IMR-90 (cell line): ENCODE measurements at regions not wholly inside any gene's neighbourhood (a gene's known extent, or its start where the extent isn't known, plus 50 kb on each side); places are given as distances from the start of the nearest gene placed in this dataset.

Experiments used
- ATAC-seq: fragments of 200-7000 bp; cut with Tn5 transposase; 2 replicates; pipeline ENCODE4 v1.9.1; 2020; ENCODE audit warnings: low read depth, mild to moderate bottlenecking, moderate library complexity
- BruUV-seq: library from RNA; stranded (reverse); fragments of 400-500 nt; replicated peaks from 2 replicates; lab custom pipeline; 2021; lab: Mats Ljungman, UMichigan
- CTCF ChIA-PET: fragments of 300-600 bp; formaldehyde crosslinking; extraction: SDS; loops from one replicate; lab custom pipeline; 2021; ENCODE audit warnings: antibody characterized with exemption; lab: Yijun Ruan, JAX
- POLR2A ChIA-PET: fragments of 300-600 bp; sonication (Branson Sonifier 250); formaldehyde crosslinking; loops from one replicate; lab custom pipeline; 2022; ENCODE audit warnings: antibody characterized with exemption; ENCODE audit not compliant: unreplicated experiment; lab: Charles Lee
- DNase-seq: peaks from one replicate; pipeline ENCODE4 v3.0.0; 2013
- H2AFZ ChIP-seq: replicated peaks from 2 replicates; pipeline ENCODE3; 2013; ENCODE audit warnings: low read length, mild to moderate bottlenecking; ENCODE audit not compliant: poor library complexity
- H2AK5ac ChIP-seq: 2 replicates; pipeline ENCODE4 v1.6.1; 2013; ENCODE audit warnings: low read depth, low read length, inconsistent platforms
- H2AK9ac ChIP-seq: replicated peaks from 2 replicates; pipeline ENCODE3; 2013; ENCODE audit warnings: mild to moderate bottlenecking, low read depth, low read length, moderate library complexity; ENCODE audit not compliant: poor library complexity
- H2BK120ac ChIP-seq: 2 replicates; pipeline ENCODE4 v1.6.1; 2013; ENCODE audit warnings: low read depth, low read length, inconsistent platforms
- H2BK15ac ChIP-seq: 3 replicates; pipeline ENCODE4 v1.6.1; 2013; ENCODE audit warnings: low read depth, low read length, inconsistent platforms
- H2BK20ac ChIP-seq: 2 replicates; pipeline ENCODE4 v1.6.1; 2013; ENCODE audit warnings: low read depth, mild to moderate bottlenecking, inconsistent platforms, low read length, moderate library complexity
- H2BK5ac ChIP-seq: 2 replicates; pipeline ENCODE4 v1.6.1; 2013; ENCODE audit warnings: mild to moderate bottlenecking, low read depth, low read length, inconsistent platforms; ENCODE audit not compliant: poor library complexity, severe bottlenecking
- H3K14ac ChIP-seq: replicated peaks from 2 replicates; pipeline ENCODE4 v1.6.1; 2013; ENCODE audit warnings: low read depth, low read length, inconsistent platforms
- H3K18ac ChIP-seq: 2 replicates; pipeline ENCODE4 v1.6.1; 2013; ENCODE audit warnings: low read depth, low read length, control low read depth
- H3K23ac ChIP-seq: 2 replicates; pipeline ENCODE4 v1.6.1; 2013; ENCODE audit warnings: low read depth, low read length, inconsistent platforms
- H3K27ac ChIP-seq: 2 replicates; pipeline ENCODE4 v1.5.1; 2013; ENCODE audit warnings: mild to moderate bottlenecking, control low read depth, low read length; ENCODE audit not compliant: insufficient read depth
- H3K27me3 ChIP-seq: 2 replicates; pipeline ENCODE4 v1.6.1; 2013; ENCODE audit warnings: low read length; ENCODE audit not compliant: control insufficient read depth, insufficient read depth
- H3K36me3 ChIP-seq: 2 replicates; pipeline ENCODE4 v1.6.1; 2013; ENCODE audit warnings: low read length, mixed read lengths; ENCODE audit not compliant: control insufficient read depth, insufficient read depth
- H3K4ac ChIP-seq: 2 replicates; pipeline ENCODE4 v1.6.1; 2013; ENCODE audit warnings: low read depth, low read length, inconsistent platforms
- H3K4me1 ChIP-seq: 2 replicates; pipeline ENCODE4 v1.6.1; 2013; ENCODE audit warnings: low read length, mixed read lengths; ENCODE audit not compliant: control insufficient read depth, insufficient read depth
- H3K4me2 ChIP-seq: 2 replicates; pipeline ENCODE4 v1.6.1; 2013; ENCODE audit warnings: low read depth, mild to moderate bottlenecking, control low read depth, low read length, moderate library complexity
- H3K4me3 ChIP-seq: 2 replicates; pipeline ENCODE4 v1.5.1; 2013; ENCODE audit warnings: low read depth, mild to moderate bottlenecking, control low read depth, low read length, moderate library complexity; ENCODE audit not compliant: insufficient read depth
- H3K56ac ChIP-seq: 2 replicates; pipeline ENCODE4 v1.6.1; 2013; ENCODE audit warnings: low read length, inconsistent platforms; ENCODE audit not compliant: insufficient read depth; ENCODE audit errors: extremely low read depth
- H3K79me1 ChIP-seq, 2 experiments: 2 replicates each; pipeline ENCODE4 v1.6.1; 2013; ENCODE audit warnings: low read length in 2 of 2, inconsistent platforms in 1 of 2, low read depth in 1 of 2
- H3K9ac ChIP-seq: 2 replicates; pipeline ENCODE4 v1.6.1; 2013; ENCODE audit warnings: low read depth, low read length, control low read depth
- H3K9me1 ChIP-seq: 2 replicates; pipeline ENCODE4 v1.6.1; 2013; ENCODE audit warnings: low read length, inconsistent platforms; ENCODE audit not compliant: insufficient read depth
- H3K9me3 ChIP-seq: 2 replicates; pipeline ENCODE4 v1.6.1; 2013; ENCODE audit warnings: low read length; ENCODE audit not compliant: control insufficient read depth, insufficient read depth
- H4K20me1 ChIP-seq: 2 replicates; pipeline ENCODE4 v1.6.1; 2013; ENCODE audit warnings: low read length, inconsistent platforms; ENCODE audit not compliant: insufficient read depth
- H4K5ac ChIP-seq: 2 replicates; pipeline ENCODE4 v1.6.1; 2013; ENCODE audit warnings: mild to moderate bottlenecking, low read depth, low read length, control low read depth
- H4K8ac ChIP-seq, 2 experiments: 2 replicates each; pipeline ENCODE4 v1.6.1; 2013; ENCODE audit warnings: low read depth in 2 of 2, low read length in 2 of 2, control low read depth in 1 of 2, inconsistent platforms in 1 of 2
- H4K91ac ChIP-seq: 2 replicates; pipeline ENCODE4 v1.6.1; 2013; ENCODE audit warnings: low read depth, low read length, inconsistent platforms; ENCODE audit not compliant: insufficient read depth
- BHLHE40 ChIP-seq: fragments of 150-350 bp; IDR thresholded peaks from 2 replicates; pipeline ENCODE4 v1.6.1; 2016; ENCODE audit warnings: mild to moderate bottlenecking, low read depth, low read length
- CEBPB ChIP-seq: IDR thresholded peaks from 2 replicates; pipeline ENCODE4 v1.6.1; 2012; ENCODE audit warnings: low read depth, low read length, improper control_type of control experiment
- CHD1 ChIP-seq: IDR thresholded peaks from 2 replicates; pipeline ENCODE4 v1.6.1; 2012; ENCODE audit warnings: low read depth, low read length, improper control_type of control experiment
- CTCF ChIP-seq: conservative IDR thresholded peaks from 2 replicates; pipeline ENCODE4 v1.5.1; 2012; ENCODE audit warnings: mild to moderate bottlenecking, low read depth, low read length, improper control_type of control experiment
- ELK1 ChIP-seq: fragments of 150-350 bp; IDR thresholded peaks from 2 replicates; pipeline ENCODE4 v1.6.1; 2016; ENCODE audit warnings: low read depth, mild to moderate bottlenecking, low read length, moderate library complexity, borderline replicate concordance
- FOS ChIP-seq: fragments of 150-350 bp; IDR thresholded peaks from 2 replicates; pipeline ENCODE4 v1.6.1; 2016; ENCODE audit warnings: low read depth, low read length
- MAFK ChIP-seq: IDR thresholded peaks from 2 replicates; pipeline ENCODE4 v1.6.1; 2012; ENCODE audit warnings: low read depth, low read length, improper control_type of control experiment
- MAZ ChIP-seq: IDR thresholded peaks from 2 replicates; pipeline ENCODE4 v1.6.1; 2012; ENCODE audit warnings: low read depth, mild to moderate bottlenecking, low read length, improper control_type of control experiment, moderate library complexity, borderline replicate concordance
- MXI1 ChIP-seq: IDR thresholded peaks from 2 replicates; pipeline ENCODE4 v1.6.1; 2012; ENCODE audit warnings: low read depth, mild to moderate bottlenecking, low read length, moderate library complexity, borderline replicate concordance
- NFE2L2 ChIP-seq: fragments of 150-350 bp; IDR thresholded peaks from 2 replicates; pipeline ENCODE4 v1.6.1; 2016; ENCODE audit warnings: low read depth, mild to moderate bottlenecking, low read length
- POLR2A ChIP-seq: IDR thresholded peaks from 2 replicates; pipeline ENCODE4 v1.6.1; 2012; ENCODE audit warnings: mild to moderate bottlenecking, low read depth, low read length
- RAD21 ChIP-seq: IDR thresholded peaks from 2 replicates; pipeline ENCODE4 v1.6.1; 2012; ENCODE audit warnings: low read length, improper control_type of control experiment
- RCOR1 ChIP-seq: IDR thresholded peaks from 2 replicates; pipeline ENCODE4 v1.6.1; 2012; ENCODE audit warnings: mild to moderate bottlenecking, low read length, improper control_type of control experiment; ENCODE audit not compliant: insufficient replicate concordance
- RFX5 ChIP-seq: IDR thresholded peaks from 2 replicates; pipeline ENCODE4 v1.8.0; 2012; ENCODE audit warnings: low read depth, mild to moderate bottlenecking, low read length, moderate library complexity
- SMC3 ChIP-seq: fragments of 150-350 bp; IDR thresholded peaks from 2 replicates; pipeline ENCODE4 v1.6.1; 2016; ENCODE audit warnings: low read depth, mild to moderate bottlenecking, antibody characterized with exemption, low read length, moderate library complexity
- USF2 ChIP-seq: fragments of 150-350 bp; IDR thresholded peaks from 2 replicates; pipeline ENCODE4 v1.6.1; 2017; ENCODE audit warnings: mild to moderate bottlenecking, antibody characterized with exemption, low read length, low read depth
- WGBS, 2 experiments: methylation state at CpG; one replicate each; pipeline versions ENCODE4 v1.1.5 to v1.1.7; 2013; ENCODE audit warnings: missing lambda C conversion rate in 2 of 2; ENCODE audit not compliant: insufficient read length in 1 of 2; ENCODE audit errors: extremely low coverage in 2 of 2; 5-methylcytosine and 5-hydroxymethylcytosine counted together
- dilution Hi-C: fragments of 300-500 bp; cut with HindIII; formaldehyde crosslinking; loops from one replicate; pipeline ENCODE4 v1.14.3; 2018; ENCODE audit warnings: low sequenced_read_pairs; ENCODE audit not compliant: unreplicated experiment
- in situ Hi-C: fragments of 300-500 bp; cut with MboI; formaldehyde crosslinking; loops from 3 replicates; pipeline ENCODE4 v1.14.3; 2019; ENCODE audit warnings: low sequenced_read_pairs, inconsistent platforms, mixed read lengths
- intact Hi-C: fragments of 100-400 bp; cut with micrococcal nuclease; formaldehyde crosslinking; loops from 2 replicates; pipeline ENCODE4 v1.10.0; 2022

- WGBS, 2 experiments = no CpG with 5 or more reads among the region's 7 CpGs
- POLR2A ChIA-PET = no interaction called here
- no peak for ATAC-seq
These were observed 125.6 kb downstream of the CDC5L start for GRCh38 chr6:44512868-44513741.

More at GRCh38 chr6:44512868-44513741, 125.6 kb downstream of the CDC5L start:
- H3K79me1 ChIP-seq = no peaks in the 10 kb centered on the region
- in situ Hi-C loops = no loop called here
- dilution Hi-C loops = no loop called here
- peaks cover 40% of the 10 kb centered on the region for H3K27me3 ChIP-seq
- no peak overlapping the region for H3K4ac ChIP-seq
- H4K91ac ChIP-seq = no peak overlapping the region
- no peak overlapping the region for H3K4me2 ChIP-seq
- H3K23ac ChIP-seq = no peak overlapping the region
- no peak overlapping the region for H4K5ac ChIP-seq
- H3K4me3 ChIP-seq = no peak overlapping the region
- no peak overlapping the region for H2BK120ac ChIP-seq
- TF ChIP-seq MXI1 = no peak
- TF ChIP-seq CHD1 = no peak
- no peak for TF ChIP-seq BHLHE40
- TF ChIP-seq RFX5 = no peak
- no peak for TF ChIP-seq POLR2A
- TF ChIP-seq CEBPB = no peak
- no peak for TF ChIP-seq FOS
- no peak for TF ChIP-seq MAZ
- TF ChIP-seq ELK1 = no peak
- TF ChIP-seq CTCF = no peak
- TF ChIP-seq USF2 = no peak
- TF ChIP-seq RAD21 = no peak
- no peak for TF ChIP-seq MAFK
- TF ChIP-seq RCOR1 = no peak
- no peak for TF ChIP-seq NFE2L2
- no peak for TF ChIP-seq SMC3
- no peak overlapping the region for H2BK5ac ChIP-seq
- intact Hi-C loops = no loop called here
- DNase-seq = no peak
- H3K9me1 ChIP-seq = no peaks in the 10 kb centered on the region
- H2AK5ac ChIP-seq = no peak overlapping the region
- no TSS peak for BruUV-seq
- H4K8ac ChIP-seq = no peak overlapping the region
- no peak overlapping the region for H2AFZ ChIP-seq
- CTCF ChIA-PET = no interaction called here
- no peaks in the 10 kb centered on the region for H3K36me3 ChIP-seq
- H3K9ac ChIP-seq = no peak overlapping the region
- H2AK9ac ChIP-seq = no peak overlapping the region
- H3K27ac ChIP-seq = no peak overlapping the region
- H3K18ac ChIP-seq = no peak overlapping the region
- no peak overlapping the region for H3K56ac ChIP-seq
- no peaks in the 10 kb centered on the region for H4K20me1 ChIP-seq
- no peak overlapping the region for H3K14ac ChIP-seq
- H3K4me1 ChIP-seq = peaks cover 6% of the 10 kb centered on the region
- peaks cover 2% of the 10 kb centered on the region; the same call in 1 of the 2 replicates for H3K9me3 ChIP-seq
- no peak overlapping the region for H2BK15ac ChIP-seq
- H2BK20ac ChIP-seq = no peak overlapping the region
